Psoas muscle (tissue), 7 donors: ENCODE measurements at regions not wholly inside any gene's neighbourhood (a gene's known extent, or its start where the extent isn't known, plus 50 kb on each side); places are given as distances from the start of the nearest gene placed in this dataset.

Experiments used
- ATAC-seq, 4 donors: fragments of 200-7000 bp; cut with Tn5 transposase; one replicate each; pipeline ENCODE4 v1.9.1; 2020; ENCODE audit warnings: moderate library complexity in 3 of 4, mild to moderate bottlenecking in 2 of 4
- DNase-seq, 2 donors: peaks; one replicate each; pipeline ENCODE4 v3.0.0-alpha.2; 2020
- H3K27ac ChIP-seq: fragments of 200-600 bp; one replicate; pipeline ENCODE4 v1.8.0; 2022
- H3K27me3 ChIP-seq, 3 donors: fragments of 200-600 bp in 1 of 3; one replicate each; pipeline versions ENCODE4 v1.6.1 to v1.8.0; 2013 to 2022; ENCODE audit warnings: low read length in 2 of 3, mild to moderate bottlenecking in 2 of 3, moderate library complexity in 1 of 3; ENCODE audit not compliant: insufficient read depth in 3 of 3
- H3K36me3 ChIP-seq, 2 donors: fragments of 200-600 bp in 1 of 2; one replicate each; pipeline versions ENCODE4 v1.6.1 to v1.8.0; 2013 to 2022; ENCODE audit warnings: low read depth in 1 of 2, mild to moderate bottlenecking in 1 of 2, moderate library complexity in 1 of 2; ENCODE audit not compliant: insufficient read depth in 1 of 2
- H3K4me1 ChIP-seq: fragments of 200-600 bp; one replicate; pipeline ENCODE4 v1.8.0; 2022
- H3K4me3 ChIP-seq: fragments of 200-600 bp; one replicate; pipeline ENCODE4 v1.8.0; 2022; ENCODE audit warnings: mild to moderate bottlenecking
- H3K9me3 ChIP-seq: fragments of 200-600 bp; one replicate; pipeline ENCODE4 v1.8.0; 2022
- WGBS, 3 donors: extraction: QIAGEN DNeasy Blood & Tissue Kit; methylation state at CpG; one replicate each; pipeline versions ENCODE4 v1.1.6 to v1.1.7; 2013; 5-methylcytosine and 5-hydroxymethylcytosine counted together
- intact Hi-C, 2 donors: fragments of 100-400 bp; cut with DNase I; formaldehyde crosslinking; loops; one replicate each; pipeline versions ENCODE4 v1.11.0 to v1.14.2; 2022
- TF ChIP-seq, protein P1 (sequence below): fragments of 200-600 bp; IDR thresholded peaks from one replicate; pipeline ENCODE4 v1.8.0; 2022; ENCODE audit warnings: antibody characterized with exemption
- donor health status: healthy with polysubstance abuse.
- donor health status: DM: no; HTN: no; CAD: no; lungs with moderate emphysema.
- donor health status: Bipolar disorder and iron deficiency.
- donor health status: healthy.
- donor health status: DM: yes; HTN: yes; CAD: no.
- donor health status: DM: no; HTN: no; CAD: no.
- donor health status: DM: yes; HTN: yes; CAD: no.

DNA sequence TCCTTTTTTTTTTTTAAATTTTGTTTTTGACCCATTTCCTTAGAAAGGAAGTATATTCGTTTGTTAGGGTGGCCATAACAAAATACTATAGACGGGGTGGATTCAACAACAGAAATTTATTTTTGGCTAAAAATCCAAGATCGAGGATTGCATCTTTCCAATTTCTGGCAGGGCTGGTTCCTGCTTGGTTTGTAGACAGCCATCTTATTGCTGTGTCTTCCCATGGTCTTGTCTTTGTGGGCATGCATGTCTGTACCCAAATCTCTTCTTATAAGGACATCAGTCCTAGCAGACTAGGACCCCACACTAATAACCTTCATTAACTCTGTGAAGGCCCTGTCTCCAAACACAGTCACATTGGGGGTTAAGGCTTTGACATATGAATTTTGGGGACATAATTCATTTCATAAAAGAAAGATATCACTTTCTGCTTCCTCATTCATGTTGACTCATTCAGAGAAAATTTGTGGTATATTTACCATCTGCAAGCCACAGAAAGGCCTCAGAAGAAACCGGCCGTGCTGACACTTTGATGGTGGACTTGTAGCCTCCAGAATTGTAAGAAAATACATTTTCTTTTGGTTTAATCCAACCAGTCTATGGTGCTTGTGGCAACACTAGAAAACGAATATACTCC is 262.1 kb downstream of the LPIN1 start:
- DNase-seq (no peak), ATAC-seq (no peak)
- TF ChIP-seq, protein P1, sequence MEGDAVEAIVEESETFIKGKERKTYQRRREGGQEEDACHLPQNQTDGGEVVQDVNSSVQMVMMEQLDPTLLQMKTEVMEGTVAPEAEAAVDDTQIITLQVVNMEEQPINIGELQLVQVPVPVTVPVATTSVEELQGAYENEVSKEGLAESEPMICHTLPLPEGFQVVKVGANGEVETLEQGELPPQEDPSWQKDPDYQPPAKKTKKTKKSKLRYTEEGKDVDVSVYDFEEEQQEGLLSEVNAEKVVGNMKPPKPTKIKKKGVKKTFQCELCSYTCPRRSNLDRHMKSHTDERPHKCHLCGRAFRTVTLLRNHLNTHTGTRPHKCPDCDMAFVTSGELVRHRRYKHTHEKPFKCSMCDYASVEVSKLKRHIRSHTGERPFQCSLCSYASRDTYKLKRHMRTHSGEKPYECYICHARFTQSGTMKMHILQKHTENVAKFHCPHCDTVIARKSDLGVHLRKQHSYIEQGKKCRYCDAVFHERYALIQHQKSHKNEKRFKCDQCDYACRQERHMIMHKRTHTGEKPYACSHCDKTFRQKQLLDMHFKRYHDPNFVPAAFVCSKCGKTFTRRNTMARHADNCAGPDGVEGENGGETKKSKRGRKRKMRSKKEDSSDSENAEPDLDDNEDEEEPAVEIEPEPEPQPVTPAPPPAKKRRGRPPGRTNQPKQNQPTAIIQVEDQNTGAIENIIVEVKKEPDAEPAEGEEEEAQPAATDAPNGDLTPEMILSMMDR, result no peak
- WGBS, 3 donors, result 77 to 91% (median 86%) methylated on average over 6 of the region's 6 CpGs
- intact Hi-C loops, result no loop called here
- no peaks in the 10 kb centered on the region for H3K4me1 ChIP-seq
- no peaks in the 10 kb centered on the region for H3K36me3 ChIP-seq
- H3K27me3 ChIP-seq, result peaks cover 0 to 3% (median 0%) of the 10 kb centered on the region in 3 donors
- no peak overlapping the region for H3K27ac ChIP-seq
- H3K4me3 ChIP-seq, result no peak overlapping the region
- no peaks in the 10 kb centered on the region for H3K9me3 ChIP-seq

DNA sequence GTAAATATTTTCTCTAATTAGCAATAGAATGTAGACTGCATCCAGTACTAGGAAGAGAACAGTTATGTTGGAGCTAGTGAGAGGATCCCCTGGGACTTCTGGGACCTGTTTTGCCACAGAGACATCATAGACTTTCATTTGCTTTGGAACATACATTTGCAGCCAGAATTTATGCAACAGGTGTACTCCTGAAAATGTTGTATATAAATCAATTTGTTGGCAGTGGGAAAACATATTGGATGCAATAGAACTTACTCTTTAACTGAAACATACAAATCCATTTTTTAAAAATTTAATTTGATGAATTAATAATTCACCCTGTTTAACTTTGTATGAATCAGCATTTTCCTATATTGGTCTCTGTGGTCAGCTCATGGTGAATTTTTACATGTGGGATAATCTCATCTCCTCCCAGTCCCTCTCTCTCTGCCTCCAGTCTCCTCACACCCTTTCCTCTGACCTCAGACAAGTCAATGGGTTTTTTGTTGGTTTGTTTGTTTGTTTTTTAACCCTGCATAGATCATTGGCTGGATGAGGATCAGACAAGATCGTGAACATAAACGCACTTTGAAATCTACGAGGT is 263.0 kb downstream of the LPIN1 start:
- WGBS, 3 donors, result 89 to 93% (median 93%) methylated on average over 3 of the region's 3 CpGs
- no peak for DNase-seq

DNA sequence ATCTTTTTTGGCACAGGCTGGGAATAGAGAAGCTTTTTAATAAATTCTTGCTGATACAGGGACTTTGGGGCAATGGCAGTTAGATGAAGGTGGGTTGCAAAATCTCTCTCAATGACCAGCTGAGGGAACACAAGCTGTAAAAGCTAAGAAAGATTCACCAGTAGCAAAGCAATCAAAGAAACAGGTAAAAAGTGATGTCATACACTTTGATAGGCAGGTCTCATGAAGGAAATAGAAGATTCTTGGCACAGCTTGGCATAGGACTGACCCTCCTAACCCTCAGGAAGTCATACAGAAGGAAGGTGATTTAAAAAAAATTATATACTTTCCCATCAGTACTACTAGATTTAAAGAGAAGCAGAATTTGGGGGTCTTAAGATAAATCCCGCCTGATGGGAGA is 263.6 kb downstream of the LPIN1 start:
- TF ChIP-seq, protein P1, result no peak
- Histone ChIP-seq H3K27ac (no peak overlapping the region), H3K4me1 (no peaks in the 10 kb centered on the region), H3K9me3 (no peaks in the 10 kb centered on the region), H3K27me3 (peaks cover 0 to 3% (median 0%) of the 10 kb centered on the region in 3 donors), H3K36me3 (no peaks in the 10 kb centered on the region), H3K4me3 (no peak overlapping the region)
- DNase-seq (no peak), ATAC-seq (no peak)
- WGBS, 3 donors, result 97 to 100% (median 97%) methylated on average over 1 of the region's 1 CpG
- intact Hi-C loops, result no loop called here

More for the DNA sequence above, 263.0 kb downstream of the LPIN1 start:
- Histone ChIP-seq H3K36me3 (no peaks in the 10 kb centered on the region), H3K4me1 (no peaks in the 10 kb centered on the region), H3K9me3 (no peaks in the 10 kb centered on the region), H3K27me3 (peaks cover 0 to 3% (median 0%) of the 10 kb centered on the region in 3 donors), H3K4me3 (no peak overlapping the region), H3K27ac (no peak overlapping the region)
- ATAC-seq, result no peak
- intact Hi-C loops, result no loop called here
- TF ChIP-seq, protein P1, result no peak

DNA sequence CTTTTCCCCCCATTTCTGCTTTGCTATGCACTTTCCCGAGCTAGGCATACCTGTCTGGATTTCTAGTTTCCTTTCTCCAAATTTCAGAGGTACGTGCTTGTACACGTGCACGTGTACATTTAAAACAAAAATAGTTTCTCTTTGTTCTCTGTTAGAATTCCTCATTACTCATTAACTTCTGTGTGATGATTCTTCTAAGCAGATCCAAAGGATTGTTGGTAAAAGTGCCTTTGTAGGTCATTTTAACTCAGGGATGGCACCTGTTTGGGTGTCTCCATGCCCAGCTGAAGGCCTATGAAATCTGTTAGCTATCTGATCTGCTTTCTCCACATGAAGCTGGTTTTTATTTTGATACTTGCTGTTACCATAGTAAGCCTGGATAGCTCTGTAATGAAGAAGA is 264.3 kb downstream of the LPIN1 start:
- no peaks in the 10 kb centered on the region for H3K36me3 ChIP-seq
- DNase-seq (no peak), ATAC-seq (no peak)
- no peak overlapping the region for H3K27ac ChIP-seq
- peaks cover 0 to 3% (median 0%) of the 10 kb centered on the region in 3 donors for H3K27me3 ChIP-seq
- no peak overlapping the region for H3K4me3 ChIP-seq
- intact Hi-C loops, result no loop called here
- 88 to 92% (median 90%) methylated on average over 4 of the region's 4 CpGs for WGBS, 3 donors
- H3K9me3 ChIP-seq, result no peaks in the 10 kb centered on the region
- no peaks in the 10 kb centered on the region for H3K4me1 ChIP-seq
- TF ChIP-seq, protein P1, result no peak
